HepG2 (cell line): ENCODE measurements at regions not wholly inside any gene's neighbourhood (a gene's known extent, or its start where the extent isn't known, plus 50 kb on each side); places are given as distances from the start of the nearest gene placed in this dataset.

Experiments used
- ATAC-seq: fragments of 200-7000 bp; cut with Tn5 transposase; 3 replicates; pipeline ENCODE4 v1.9.1; 2020; ENCODE audit warnings: mild to moderate bottlenecking, moderate library complexity
- BruUV-seq: library from RNA; stranded (reverse); fragments of 400-500 nt; replicated peaks from 2 replicates; lab custom pipeline; 2021; lab: Mats Ljungman, UMichigan
- CTCF ChIA-PET: fragments of 300-600 bp; formaldehyde crosslinking; extraction: SDS; loops from one replicate; lab custom pipeline; 2021; ENCODE audit warnings: low total read pairs, inconsistent platforms, low intra/inter-chr PET ratio; lab: Yijun Ruan, JAX
- POLR2A ChIA-PET: fragments of 350-600 bp; sonication (Branson Sonifier 250); formaldehyde crosslinking; loops from one replicate; lab custom pipeline; 2020; ENCODE audit warnings: antibody characterized with exemption, inconsistent platforms; lab: Yijun Ruan, JAX
- DNase-seq: peaks from one replicate; pipeline ENCODE4 v3.0.0-alpha.2; 2015; ENCODE audit warnings: low spot score
- FAIRE-seq: peaks from 3 replicates; lab custom pipeline; 2011; peaks lifted over from hg19 to GRCh38; lab: Jason Lieb, UNC
- H2AFZ ChIP-seq: one replicate; pipeline ENCODE4 v1.6.1; 2011; ENCODE audit warnings: low read length, inconsistent platforms
- H3K27ac ChIP-seq: fragments of 300-600 bp; 3 replicates; pipeline ENCODE4 v1.8.0; 2011; ENCODE audit warnings: mixed run types, mild to moderate bottlenecking, mixed read lengths, low read length, inconsistent platforms; ENCODE audit not compliant: insufficient read depth; ENCODE audit errors: extremely low read length
- H3K27me3 ChIP-seq, 2 experiments: fragments of 200-600 bp in 1 of 2; 2 replicates in 1 of 2; 3 replicates in 1 of 2; pipeline versions ENCODE4 v1.6.0 to v1.8.0; 2011; ENCODE audit warnings: low read length in 2 of 2, mild to moderate bottlenecking in 2 of 2, moderate library complexity in 2 of 2, inconsistent platforms in 1 of 2; ENCODE audit not compliant: insufficient read depth in 2 of 2, control insufficient read depth in 1 of 2
- H3K36me3 ChIP-seq, 2 experiments: fragments of 200-600 bp in 1 of 2; replicated peaks in 1 of 2; 2 replicates in 1 of 2; 3 replicates in 1 of 2; pipeline versions ENCODE4 v1.5.1 to v1.8.0; 2011; ENCODE audit warnings: low read length in 2 of 2, inconsistent platforms in 1 of 2; ENCODE audit not compliant: insufficient read depth in 2 of 2, control insufficient read depth in 1 of 2
- H3K4me1 ChIP-seq: 2 replicates; pipeline ENCODE4 v1.5.1; 2012; ENCODE audit warnings: low read length, inconsistent platforms; ENCODE audit not compliant: insufficient read depth
- H3K4me2 ChIP-seq: 2 replicates; pipeline ENCODE4 v1.6.0; 2011; ENCODE audit warnings: low read depth, low read length, inconsistent platforms
- H3K4me3 ChIP-seq, 3 experiments: fragments of 200-600 bp in 1 of 3; sonication (generic), shearing (Covaris generic) in 1 of 3; replicated peaks in 1 of 3; 2 replicates each; pipeline ENCODE4 v1.5.1; 2011 to 2016; ENCODE audit warnings: low read length in 3 of 3, inconsistent platforms in 2 of 3, low read depth in 2 of 3, mild to moderate bottlenecking in 2 of 3, control low read depth in 1 of 3, mixed read lengths in 1 of 3; ENCODE audit not compliant: insufficient read depth in 1 of 3
- H3K79me2 ChIP-seq: one replicate; pipeline ENCODE4 v1.6.1; 2011; ENCODE audit warnings: low read length, inconsistent platforms; ENCODE audit not compliant: insufficient read depth
- H3K9ac ChIP-seq: 2 replicates; pipeline ENCODE4 v1.6.0; 2011; ENCODE audit warnings: mild to moderate bottlenecking, low read depth, low read length, inconsistent platforms; ENCODE audit not compliant: insufficient read depth
- H3K9me3 ChIP-seq: 2 replicates; pipeline ENCODE4 v1.5.1; 2012; ENCODE audit warnings: mild to moderate bottlenecking, low read length
- H4K20me1 ChIP-seq: 2 replicates; pipeline ENCODE4 v1.6.0; 2011; ENCODE audit warnings: inconsistent platforms, mild to moderate bottlenecking, low read length, moderate library complexity; ENCODE audit not compliant: insufficient read depth
- AKAP8 ChIP-seq: sonication (generic); formaldehyde crosslinking; IDR thresholded peaks from 2 replicates; pipeline ENCODE4 v1.5.1; 2020; ENCODE audit warnings: mild to moderate bottlenecking, missing genetic modification reagents
- GTF3A ChIP-seq: sonication (generic); formaldehyde crosslinking; conservative IDR thresholded peaks from 2 replicates; pipeline ENCODE4 v1.4.0; 2020; ENCODE audit warnings: mild to moderate bottlenecking, missing genetic modification reagents
- KLF16 ChIP-seq, 2 experiments: sonication (generic) in 1 of 2; formaldehyde crosslinking in 1 of 2; IDR thresholded peaks; 2 replicates each; pipeline versions ENCODE4 v1.6.1 to v1.8.0; 2016 to 2023; ENCODE audit warnings: missing genetic modification reagents in 2 of 2, missing compliant biosample characterization in 1 of 2
- MED13 ChIP-seq: sonication (generic); formaldehyde crosslinking; IDR thresholded peaks from 2 replicates; pipeline ENCODE4 v1.5.0; 2020; ENCODE audit warnings: missing genetic modification reagents
- POLR2G ChIP-seq: fragments of 200-400 bp; formaldehyde crosslinking; IDR thresholded peaks from 2 replicates; pipeline ENCODE4 v1.6.1; 2018; ENCODE audit warnings: mild to moderate bottlenecking, low read depth, low read length, moderate library complexity
- SP1 ChIP-seq, 2 experiments: fragments of 450-650 bp in 1 of 2; sonication (generic) in 1 of 2; formaldehyde crosslinking in 1 of 2; IDR thresholded peaks; 2 replicates each; pipeline versions ENCODE4 v1.4.0 to v1.6.1; 2016 to 2020; ENCODE audit warnings: missing genetic modification reagents in 1 of 2
- XRCC5 ChIP-seq: fragments of 200-400 bp; formaldehyde crosslinking; optimal IDR thresholded peaks from 2 replicates; pipeline ENCODE3; 2017; ENCODE audit warnings: mild to moderate bottlenecking, low read length
- ZNF713 ChIP-seq: sonication (generic); formaldehyde crosslinking; IDR thresholded peaks from 2 replicates; pipeline ENCODE4 v1.4.0; 2020; ENCODE audit warnings: mild to moderate bottlenecking, missing genetic modification reagents
- ZNF782 ChIP-seq: sonication (generic); formaldehyde crosslinking; IDR thresholded peaks from 2 replicates; pipeline ENCODE4 v1.4.0; 2020; ENCODE audit warnings: missing genetic modification reagents, mild to moderate bottlenecking, borderline replicate concordance
- ZNF800 ChIP-seq: sonication (generic); formaldehyde crosslinking; IDR thresholded peaks from 2 replicates; pipeline ENCODE4 v1.4.0; 2020; ENCODE audit warnings: missing genetic modification reagents
- WGBS: methylation state at CpG from one replicate; pipeline ENCODE4 v1.1.6; 2017; ENCODE audit warnings: low lambda C conversion rate; 5-methylcytosine and 5-hydroxymethylcytosine counted together
- in situ Hi-C: cut with HindIII; loops from 2 replicates; pipeline ENCODE4 v1.10.0; 2017; ENCODE audit warnings: low pct_unique_long_range_greater_than_20kb; ENCODE audit not compliant: extremely low pct_ligation_motif_present
- intact Hi-C: fragments of 100-400 bp; cut with micrococcal nuclease; formaldehyde crosslinking; loops from one replicate; pipeline ENCODE4 v1.10.0; 2022; ENCODE audit not compliant: unreplicated experiment
- TF ChIP-seq, protein P1 (sequence below): IDR thresholded peaks from 2 replicates; pipeline ENCODE4 v1.6.1; 2016; ENCODE audit warnings: low read depth, control low read depth
- TF ChIP-seq, protein P2 (sequence below): sonication (generic); formaldehyde crosslinking; IDR thresholded peaks from 2 replicates; pipeline ENCODE4 v1.4.0; 2020; ENCODE audit warnings: missing genetic modification reagents
- TF ChIP-seq, protein P3 (sequence below): IDR thresholded peaks from 2 replicates; pipeline ENCODE4 v1.6.1; 2016; ENCODE audit warnings: low read depth, borderline replicate concordance

DNA sequence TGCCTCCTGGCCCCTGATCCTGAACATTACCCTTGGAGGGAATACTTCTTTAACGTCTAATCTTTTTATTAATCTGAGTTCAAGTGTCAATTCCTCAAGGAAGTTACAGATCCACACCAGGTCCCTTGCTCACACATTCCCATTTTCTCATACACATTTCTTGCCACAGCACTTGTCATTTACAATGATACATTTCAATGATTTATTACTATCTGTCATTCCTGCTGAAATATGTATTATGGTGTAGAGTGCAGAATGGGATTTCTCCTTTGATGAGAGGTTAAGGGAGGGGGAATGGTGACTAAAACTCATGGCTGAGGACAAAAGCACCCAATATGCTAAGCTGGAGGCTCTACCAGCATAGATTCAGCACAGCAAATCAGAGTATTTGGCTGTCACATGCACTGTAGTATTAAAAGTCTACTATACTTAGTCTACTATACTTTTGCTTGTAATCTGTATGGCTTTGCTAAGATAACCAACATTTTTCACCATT, 982.5 kb downstream of the TTLL7 start:
- Histone ChIP-seq H3K9me3 (peaks cover 67% of the 10 kb centered on the region), H3K27ac (no peak overlapping the region), H3K4me1 (no peaks in the 10 kb centered on the region), H4K20me1 (no peaks in the 10 kb centered on the region), H3K9ac (no peak overlapping the region), H2AFZ (no peak overlapping the region), H3K79me2 (no peaks in the 10 kb centered on the region), H3K36me3 (no peaks in the 10 kb centered on the region), H3K27me3 (no peaks in the 10 kb centered on the region), H3K4me3 (no peak overlapping the region), H3K4me2 (no peak overlapping the region)
- ChIA-PET POLR2A (no interaction called here), CTCF (no interaction called here)
- FAIRE-seq = no peak
- intact Hi-C loops (no loop called here), in situ Hi-C loops (no loop called here)
- DNase-seq = no peak
- no peak for ATAC-seq
- no TSS peak for BruUV-seq
- TF ChIP-seq AKAP8 (CRISPR knock-in tag) (no peak), XRCC5 (no peak), POLR2G (no peak), ZNF782 (CRISPR knock-in tag) (no peak), GTF3A (CRISPR knock-in tag) (no peak), KLF16 (CRISPR knock-in tag; IDR thresholded peaks at IDR 0.05) (no peak), MED13 (CRISPR knock-in tag) (no peak), ZNF713 (no peak), ZNF800 (CRISPR knock-in tag) (no peak), SP1 (IDR thresholded peaks at IDR 0.05) (no peak), SP1 (CRISPR knock-in tag; IDR thresholded peaks at IDR 0.05) (no peak)
- TF ChIP-seq, protein P1, sequence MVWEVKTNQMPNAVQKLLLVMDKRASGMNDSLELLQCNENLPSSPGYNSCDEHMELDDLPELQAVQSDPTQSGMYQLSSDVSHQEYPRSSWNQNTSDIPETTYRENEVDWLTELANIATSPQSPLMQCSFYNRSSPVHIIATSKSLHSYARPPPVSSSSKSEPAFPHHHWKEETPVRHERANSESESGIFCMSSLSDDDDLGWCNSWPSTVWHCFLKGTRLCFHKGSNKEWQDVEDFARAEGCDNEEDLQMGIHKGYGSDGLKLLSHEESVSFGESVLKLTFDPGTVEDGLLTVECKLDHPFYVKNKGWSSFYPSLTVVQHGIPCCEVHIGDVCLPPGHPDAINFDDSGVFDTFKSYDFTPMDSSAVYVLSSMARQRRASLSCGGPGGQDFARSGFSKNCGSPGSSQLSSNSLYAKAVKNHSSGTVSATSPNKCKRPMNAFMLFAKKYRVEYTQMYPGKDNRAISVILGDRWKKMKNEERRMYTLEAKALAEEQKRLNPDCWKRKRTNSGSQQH (CRISPR knock-in tag) = no peak
- TF ChIP-seq, protein P2, sequence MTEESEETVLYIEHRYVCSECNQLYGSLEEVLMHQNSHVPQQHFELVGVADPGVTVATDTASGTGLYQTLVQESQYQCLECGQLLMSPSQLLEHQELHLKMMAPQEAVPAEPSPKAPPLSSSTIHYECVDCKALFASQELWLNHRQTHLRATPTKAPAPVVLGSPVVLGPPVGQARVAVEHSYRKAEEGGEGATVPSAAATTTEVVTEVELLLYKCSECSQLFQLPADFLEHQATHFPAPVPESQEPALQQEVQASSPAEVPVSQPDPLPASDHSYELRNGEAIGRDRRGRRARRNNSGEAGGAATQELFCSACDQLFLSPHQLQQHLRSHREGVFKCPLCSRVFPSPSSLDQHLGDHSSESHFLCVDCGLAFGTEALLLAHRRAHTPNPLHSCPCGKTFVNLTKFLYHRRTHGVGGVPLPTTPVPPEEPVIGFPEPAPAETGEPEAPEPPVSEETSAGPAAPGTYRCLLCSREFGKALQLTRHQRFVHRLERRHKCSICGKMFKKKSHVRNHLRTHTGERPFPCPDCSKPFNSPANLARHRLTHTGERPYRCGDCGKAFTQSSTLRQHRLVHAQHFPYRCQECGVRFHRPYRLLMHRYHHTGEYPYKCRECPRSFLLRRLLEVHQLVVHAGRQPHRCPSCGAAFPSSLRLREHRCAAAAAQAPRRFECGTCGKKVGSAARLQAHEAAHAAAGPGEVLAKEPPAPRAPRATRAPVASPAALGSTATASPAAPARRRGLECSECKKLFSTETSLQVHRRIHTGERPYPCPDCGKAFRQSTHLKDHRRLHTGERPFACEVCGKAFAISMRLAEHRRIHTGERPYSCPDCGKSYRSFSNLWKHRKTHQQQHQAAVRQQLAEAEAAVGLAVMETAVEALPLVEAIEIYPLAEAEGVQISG (CRISPR knock-in tag) = no peak
- TF ChIP-seq, protein P3, sequence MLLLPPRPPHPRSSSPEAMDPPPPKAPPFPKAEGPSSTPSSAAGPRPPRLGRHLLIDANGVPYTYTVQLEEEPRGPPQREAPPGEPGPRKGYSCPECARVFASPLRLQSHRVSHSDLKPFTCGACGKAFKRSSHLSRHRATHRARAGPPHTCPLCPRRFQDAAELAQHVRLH (CRISPR knock-in tag) = no peak
- 2% methylated on average over 1 of the region's 1 CpG for WGBS
